AG08396 (cell line): ENCODE measurements at regions not wholly inside any gene's neighbourhood (a gene's known extent, or its start where the extent isn't known, plus 50 kb on each side); places are given as distances from the start of the nearest gene placed in this dataset.
"Not testable (repeated sequence)": the region's sequence is repeated elsewhere in the genome, so short reads cannot be mapped to it uniquely, and the experiment has no call there.

Experiments used
- DNase-seq: peaks from one replicate; pipeline ENCODE4 v3.0.0; 2012; ENCODE audit warnings: low spot score, mixed read lengths

- not testable (repeated sequence) for DNase-seq
Observed at GRCh38 chr11:3583476-3583875, 58.3 kb downstream of the ART5 start.

GRCh38 chr11:3581389-3581725 is 60.4 kb downstream of the ART5 start:
- DNase-seq = not testable (repeated sequence)

DNA sequence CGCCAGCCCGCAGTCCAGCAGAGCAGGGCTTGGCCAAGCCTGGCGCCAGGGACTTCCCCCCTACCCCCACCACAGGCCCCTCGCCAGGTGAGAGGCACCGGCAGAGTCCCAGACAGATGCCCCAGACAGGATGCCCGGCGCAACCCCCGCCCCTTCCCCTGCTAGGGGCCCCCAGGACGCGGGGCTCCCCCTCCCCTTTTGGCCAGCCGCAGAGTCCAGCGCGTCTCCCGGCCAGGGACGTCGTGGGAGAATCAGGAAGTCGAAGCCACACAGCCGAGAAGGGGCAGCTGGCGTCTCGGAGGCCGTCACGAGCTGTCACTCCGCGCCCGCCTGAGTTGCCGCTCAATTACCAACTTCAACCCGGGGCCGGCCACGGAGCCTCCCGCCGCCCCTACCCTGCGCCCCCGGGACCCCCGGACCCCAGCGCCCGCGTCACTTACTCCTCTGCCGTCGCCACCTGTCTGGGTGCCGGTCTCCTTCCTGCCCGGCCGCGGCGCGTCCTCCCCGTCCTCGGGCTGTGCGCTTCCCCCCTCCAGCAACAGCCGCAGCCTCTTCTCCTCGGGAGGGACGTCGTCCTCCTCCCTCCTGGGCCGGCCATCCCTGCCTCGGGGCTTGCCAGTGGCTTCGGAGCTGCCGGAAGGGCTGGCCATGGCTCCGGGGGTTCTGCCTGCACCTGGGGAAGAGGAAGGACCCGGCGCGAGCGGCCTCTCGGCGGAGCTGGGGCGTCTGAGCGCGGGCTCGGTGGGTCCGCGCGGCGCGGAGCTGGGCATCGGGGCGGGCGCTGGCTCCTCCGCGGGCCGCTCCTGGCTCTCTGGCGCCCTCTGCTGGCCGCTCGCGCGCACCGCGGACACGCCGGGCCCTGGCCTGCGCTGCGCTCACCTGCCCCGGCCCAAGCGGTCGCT is 61.1 kb downstream of the ART5 start:
- DNase-seq = peak; percentile 35

- not testable (repeated sequence) for DNase-seq
Observed at GRCh38 chr11:3579600-3580459, 62.0 kb downstream of the ART5 start.

DNA sequence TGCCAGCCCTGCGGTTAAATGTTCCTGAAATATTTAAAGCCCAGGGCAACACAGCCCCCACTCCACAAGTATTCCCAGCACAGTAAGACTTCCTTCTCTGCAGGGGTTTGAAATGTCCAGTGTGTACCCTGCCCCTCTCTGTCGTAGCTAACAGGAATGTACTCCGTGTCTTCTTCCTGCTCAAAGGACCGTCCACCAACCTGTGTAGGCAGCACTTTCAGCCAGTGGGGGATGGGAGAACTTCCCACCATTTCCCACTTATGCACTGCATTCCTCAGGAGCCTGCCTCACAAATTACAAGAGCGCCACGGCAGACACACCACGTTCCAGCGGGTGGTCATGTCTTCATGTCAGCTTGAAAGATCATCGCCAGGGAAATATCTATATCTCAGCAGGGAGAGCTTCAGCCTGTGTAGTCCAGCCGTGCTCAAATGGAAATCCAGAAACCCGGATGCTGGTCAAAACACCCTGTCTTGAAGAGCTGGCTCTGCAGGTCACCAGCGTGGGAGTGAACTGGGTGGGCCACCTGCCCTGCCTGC is 65.7 kb downstream of the ART5 start:
- not testable (repeated sequence) for DNase-seq

GRCh38 chr11:3572976-3573647 is 68.7 kb downstream of the ART5 start:
- DNase-seq = not testable (repeated sequence)

GRCh38 chr11:3571752-3572151 is 70.0 kb downstream of the ART5 start:
- not testable (repeated sequence) for DNase-seq

- not testable (repeated sequence) for DNase-seq
Observed at GRCh38 chr11:3565838-3566237, 76.0 kb downstream of the ART5 start.

GRCh38 chr11:3564383-3564782 is 77.4 kb downstream of the ART5 start:
- DNase-seq = not testable (repeated sequence)

DNA sequence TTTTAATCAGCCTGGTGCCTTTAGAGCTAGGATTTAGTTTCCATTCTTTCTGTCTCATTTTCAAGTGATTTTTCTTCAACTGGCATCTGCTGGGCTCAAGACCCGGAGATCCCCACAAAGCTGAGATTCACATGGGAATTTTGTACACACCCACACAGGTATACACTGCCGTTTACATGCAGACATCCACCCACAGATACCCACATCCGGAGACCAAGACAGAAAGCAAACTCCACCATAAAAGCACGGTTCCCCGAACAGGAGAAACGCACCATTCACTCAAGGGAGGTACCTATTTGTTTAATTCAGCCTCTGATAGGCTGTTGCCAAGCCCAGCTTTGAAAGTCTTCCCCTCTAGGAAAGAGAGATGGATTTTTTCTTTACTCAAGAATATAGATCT is 87.2 kb downstream of the ART5 start:
- not testable (repeated sequence) for DNase-seq

DNA sequence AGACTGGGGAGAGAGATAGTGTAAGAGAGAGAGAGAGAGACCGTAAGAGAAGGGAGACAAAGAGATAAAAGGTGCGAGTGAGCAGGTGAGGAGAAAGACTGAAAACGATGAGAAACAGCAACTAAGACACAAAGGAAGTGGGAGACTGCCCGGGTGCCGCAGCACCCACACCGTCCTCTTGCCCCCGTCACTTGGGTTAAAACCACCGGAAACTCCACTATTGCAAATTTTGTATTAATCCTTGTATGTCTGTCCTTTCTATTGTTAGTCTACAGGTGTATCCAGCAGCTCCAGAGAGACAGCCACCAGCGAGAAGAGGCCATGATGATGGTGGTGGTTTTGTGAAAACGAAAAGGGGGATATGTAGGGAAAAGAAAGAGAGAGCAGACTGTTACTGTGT is 96.8 kb downstream of the ART5 start:
- not testable (repeated sequence) for DNase-seq

- DNase-seq = not testable (repeated sequence)
Observed at GRCh38 chr11:3538220-3538619, 103.6 kb downstream of the ART5 start.

- not testable (repeated sequence) for DNase-seq
Observed at GRCh38 chr11:3537254-3537653, 104.5 kb downstream of the ART5 start.

DNA sequence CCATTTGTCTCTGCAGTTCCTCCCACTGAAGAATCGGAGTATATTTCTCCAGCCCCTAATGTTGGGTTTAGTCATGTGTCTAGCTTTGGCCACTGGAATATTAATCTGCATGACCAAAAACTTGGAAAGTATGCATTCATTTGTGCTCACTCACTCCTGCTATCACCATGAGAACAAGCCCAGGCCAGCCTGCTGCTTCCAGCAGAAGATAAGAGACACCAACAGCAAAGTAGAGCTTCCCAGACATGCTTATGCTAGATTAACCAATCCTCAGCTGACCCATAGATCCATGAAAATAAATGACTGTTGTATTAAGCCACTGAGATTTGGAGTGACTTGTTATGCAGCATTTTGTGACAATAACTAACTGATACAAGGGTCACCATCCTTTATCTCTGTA is 108.8 kb downstream of the ART5 start:
- not testable (repeated sequence) for DNase-seq

- DNase-seq = not testable (repeated sequence)
Observed at GRCh38 chr11:3531280-3531679, 110.5 kb downstream of the ART5 start.

DNA sequence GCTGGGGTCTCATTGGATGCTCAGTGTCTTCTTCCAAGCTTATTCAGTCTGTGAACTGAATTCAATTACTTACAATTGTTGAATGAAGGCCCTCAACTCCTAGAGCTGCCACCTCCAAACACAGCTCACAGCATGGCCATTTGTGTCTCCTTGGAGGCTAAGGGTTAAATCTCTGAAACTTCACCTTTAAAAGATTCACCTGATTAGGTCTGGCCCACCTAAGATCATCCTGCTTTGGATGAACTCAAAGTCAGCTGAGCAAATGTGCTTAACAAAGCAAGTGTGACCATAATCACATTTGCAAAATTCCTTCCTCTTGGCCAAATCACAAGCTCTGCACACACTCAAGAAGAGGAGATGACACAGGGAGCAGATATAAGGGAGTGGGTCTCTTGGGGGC is 118.2 kb downstream of the ART5 start:
- DNase-seq = not testable (repeated sequence)

DNA sequence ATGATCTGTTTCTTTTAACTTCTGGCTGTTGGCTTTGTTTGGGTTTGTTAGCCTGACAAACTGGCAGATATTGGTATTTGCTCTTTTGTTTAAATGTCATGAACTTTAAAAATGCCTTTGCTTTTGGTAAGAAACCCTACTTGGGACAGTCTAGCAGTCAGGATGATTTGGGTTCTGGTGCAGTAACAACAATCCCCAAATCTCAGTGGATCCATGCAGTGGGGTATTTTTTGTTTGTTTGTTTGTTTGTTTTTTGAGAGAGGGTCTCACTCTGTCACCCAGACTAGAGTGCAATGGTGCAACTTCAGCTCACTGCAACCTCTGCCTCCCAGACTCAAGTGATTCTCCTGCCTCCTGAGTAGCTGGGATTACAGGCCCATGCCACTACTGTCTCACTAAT is 120.9 kb downstream of the ART5 start:
- not testable (repeated sequence) for DNase-seq

- DNase-seq = not testable (repeated sequence)
Observed at GRCh38 chr11:3519841-3520240, 122.0 kb downstream of the ART5 start.

GRCh38 chr11:3516934-3517567 is 124.7 kb downstream of the ART5 start:
- DNase-seq = not testable (repeated sequence)

GRCh38 chr11:3516345-3516933 is 125.4 kb downstream of the ART5 start:
- not testable (repeated sequence) for DNase-seq
